K562 (cell line): ENCODE measurements at regions not wholly inside any gene's neighbourhood (a gene's known extent, or its start where the extent isn't known, plus 50 kb on each side); places are given as distances from the start of the nearest gene placed in this dataset.

Experiments
- HES1 ChIP-seq: fragments of 450-650 bp; IDR thresholded peaks from 2 replicates; pipeline ENCODE4 v1.6.1; 2016; ENCODE audit warnings: low read depth, mild to moderate bottlenecking, moderate library complexity
- MCM3 ChIP-seq: fragments of 450-650 bp; IDR thresholded peaks from 2 replicates; pipeline ENCODE4 v1.6.1; 2016
- SMARCC2 ChIP-seq: fragments of 450-650 bp; IDR thresholded peaks from 2 replicates; pipeline ENCODE4 v1.6.1; 2017; ENCODE audit warnings: antibody characterized with exemption, moderate library complexity, mild to moderate bottlenecking, low read depth
- ZBTB40 ChIP-seq, 2 experiments: fragments of 450-650 bp in 1 of 2; sonication (generic) in 1 of 2; formaldehyde crosslinking in 1 of 2; IDR thresholded peaks; 2 replicates each; pipeline versions ENCODE4 v1.7.1 to v1.9.0; 2016 to 2022; ENCODE audit warnings: inconsistent platforms in 1 of 2, mild to moderate bottlenecking in 1 of 2, missing genetic modification reagents in 1 of 2

- TF ChIP-seq ZBTB40 (IDR thresholded peaks at IDR 0.05) (no peak), ZBTB40 (CRISPR knock-in tag; IDR thresholded peaks at IDR 0.05) (no peak), SMARCC2 (no peak), MCM3 (no peak), HES1 (no peak)
Observed at GRCh38 chr16:87075319-87075860, 241.8 kb downstream of the C16orf95 start (continued).
